Kidney (tissue), 13 donors: ENCODE measurements at regions not wholly inside any gene's neighbourhood (a gene's known extent, or its start where the extent isn't known, plus 50 kb on each side); places are given as distances from the start of the nearest gene placed in this dataset.

Experiments used
- DNase-seq, 5 donors: peaks; one replicate each; pipeline ENCODE4 v3.0.0-alpha.2; 2013 to 2020
- FAIRE-seq: peaks from 2 replicates; lab custom pipeline; 2012; peaks lifted over from hg19 to GRCh38; lab: Jason Lieb, UNC
- H3K27ac ChIP-seq, 2 donors: one replicate each; pipeline ENCODE4 v1.7.0; 2013; ENCODE audit warnings: low read depth in 2 of 2, low read length in 2 of 2, inconsistent platforms in 1 of 2
- H3K27me3 ChIP-seq: one replicate; pipeline ENCODE4 v1.7.1; 2013; ENCODE audit warnings: low read length, inconsistent platforms; ENCODE audit not compliant: control insufficient read depth, insufficient read depth
- H3K36me3 ChIP-seq, 3 donors: one replicate each; pipeline versions ENCODE4 v1.7.0 to v1.7.1; 2013; ENCODE audit warnings: low read length in 3 of 3, control low read depth in 1 of 3, inconsistent platforms in 1 of 3; ENCODE audit not compliant: insufficient read depth in 3 of 3, control insufficient read depth in 2 of 3
- H3K4me1 ChIP-seq, 3 donors: one replicate each; pipeline versions ENCODE4 v1.7.0 to v1.7.1; 2013; ENCODE audit warnings: low read length in 3 of 3, inconsistent platforms in 1 of 3, low read depth in 1 of 3; ENCODE audit not compliant: control insufficient read depth in 2 of 3, insufficient read depth in 2 of 3
- H3K4me3 ChIP-seq, 3 donors: one replicate each; pipeline versions ENCODE4 v1.7.0 to v1.8.1; 2013; ENCODE audit warnings: low read length in 3 of 3, control low read depth in 1 of 3, inconsistent platforms in 1 of 3
- H3K9ac ChIP-seq, 3 donors: one replicate each; pipeline versions ENCODE4 v1.7.0 to v1.7.1; 2013; ENCODE audit warnings: low read length in 3 of 3, control low read depth in 1 of 3, inconsistent platforms in 1 of 3
- H3K9me3 ChIP-seq, 3 donors: one replicate each; pipeline versions ENCODE4 v1.7.0 to v1.7.1; 2013; ENCODE audit warnings: low read length in 3 of 3, control low read depth in 1 of 3, inconsistent platforms in 1 of 3; ENCODE audit not compliant: control insufficient read depth in 2 of 3, insufficient read depth in 1 of 3
- CTCF ChIP-seq: IDR thresholded peaks from 3 replicates; pipeline ENCODE4 v1.5.1; 2012; ENCODE audit warnings: mild to moderate bottlenecking, moderate library complexity, borderline replicate concordance; ENCODE audit not compliant: insufficient read depth; ENCODE audit errors: extremely low read depth
- intact Hi-C: fragments of 100-400 bp; cut with DNase I; formaldehyde crosslinking; loops from one replicate; pipeline ENCODE4 v1.11.1; 2022
- donor health status: control.
- donor health status: control.
- donor health status: control.
- donor health status: control.
- donor health status: control.
- donor health status: DM: yes; HTN: yes; CAD: no.
- donor health status: Normal renal cell carcinoma (clear cell type).

DNA sequence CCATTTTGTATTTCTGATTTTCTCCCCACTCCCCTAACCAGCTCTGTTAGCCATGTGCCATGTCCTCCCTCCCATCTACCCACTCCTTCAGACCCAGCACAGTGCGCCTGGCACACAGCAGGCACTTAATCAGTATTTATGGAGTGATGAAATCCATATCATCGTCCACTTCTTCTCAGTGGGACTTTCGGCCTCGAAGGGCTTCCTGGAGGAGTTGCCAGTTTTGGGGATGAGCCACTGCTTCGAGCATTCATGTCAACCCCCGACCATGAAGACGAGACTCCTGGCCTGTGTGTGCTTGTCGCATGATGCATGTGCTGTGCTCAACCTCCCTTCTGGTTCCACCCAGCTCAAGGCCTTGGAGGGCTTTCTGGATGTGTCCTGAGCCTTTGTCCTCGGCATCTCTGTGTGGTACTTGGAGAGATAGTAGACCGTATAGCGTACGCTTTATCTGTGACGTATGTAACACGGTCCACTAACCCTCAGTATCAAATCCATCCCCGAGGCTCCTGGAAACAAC is 119.5 kb upstream of the RTL1 start:
- Histone ChIP-seq H3K27me3 (no peaks in the 10 kb centered on the region), H3K4me3 (no peak overlapping the region), H3K4me1 (no peaks in the 10 kb centered on the region), H3K36me3 (no peaks in the 10 kb centered on the region), H3K27ac (no peak overlapping the region), H3K9ac (no peak overlapping the region), H3K9me3 (no peaks in the 10 kb centered on the region)
- DNase-seq: peak in 2 of 5 donors; percentile 15 to 17
- no peak for TF ChIP-seq CTCF
- FAIRE-seq: no peak
- intact Hi-C loops: no loop called here

GRCh38 chr14:101024686-101025085 is 121.2 kb upstream of the RTL1 start:
- no peak for TF ChIP-seq CTCF

DNA sequence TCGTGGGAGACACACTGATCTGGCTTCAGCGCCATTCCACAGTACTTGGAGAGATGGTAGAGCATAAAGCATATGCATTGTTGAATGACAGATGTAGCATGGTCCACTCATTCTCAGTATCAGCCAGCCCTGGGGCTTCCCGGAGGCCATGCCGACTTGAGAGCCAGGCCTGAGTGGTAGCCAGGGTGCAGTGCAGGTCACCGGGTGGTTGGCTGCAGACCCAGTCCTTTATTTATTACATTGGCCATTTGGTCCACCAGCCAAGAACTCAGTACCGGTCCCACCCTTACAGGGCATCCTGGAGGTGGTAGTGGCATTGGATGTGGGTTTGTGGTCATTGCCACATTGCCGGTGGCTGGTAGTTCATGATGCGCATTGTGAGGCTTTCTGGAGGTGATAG is 121.6 kb upstream of the RTL1 start:
- no peak overlapping the region for H3K4me3 ChIP-seq
- TF ChIP-seq CTCF: no peak
- no peak overlapping the region for H3K9ac ChIP-seq
- no peaks in the 10 kb centered on the region for H3K4me1 ChIP-seq
- no peak overlapping the region for H3K27ac ChIP-seq
- FAIRE-seq (no peak), DNase-seq (peak in 1 of 5 donors; percentile 20)
- no peaks in the 10 kb centered on the region for H3K36me3 ChIP-seq
- no peaks in the 10 kb centered on the region for H3K27me3 ChIP-seq
- no peaks in the 10 kb centered on the region for H3K9me3 ChIP-seq
- intact Hi-C loops: no loop called here

More at GRCh38 chr14:101024686-101025085, 121.2 kb upstream of the RTL1 start:
- intact Hi-C loops: no loop called here
- DNase-seq (peak in 1 of 5 donors; percentile 31), FAIRE-seq (no peak)
- Histone ChIP-seq H3K4me1 (no peaks in the 10 kb centered on the region), H3K9me3 (no peaks in the 10 kb centered on the region), H3K4me3 (no peak overlapping the region), H3K27me3 (no peaks in the 10 kb centered on the region), H3K36me3 (no peaks in the 10 kb centered on the region), H3K27ac (no peak overlapping the region), H3K9ac (no peak overlapping the region)

- intact Hi-C loops: no loop called here
Measured at GRCh38 chr14:101025696-101026095, 122.2 kb upstream of the RTL1 start.

More at GRCh38 chr14:101025696-101026095, 122.2 kb upstream of the RTL1 start:
- Histone ChIP-seq H3K4me1 (no peaks in the 10 kb centered on the region), H3K9ac (no peak overlapping the region), H3K27ac (no peak overlapping the region), H3K27me3 (no peaks in the 10 kb centered on the region), H3K36me3 (no peaks in the 10 kb centered on the region), H3K4me3 (no peak overlapping the region), H3K9me3 (no peaks in the 10 kb centered on the region)
- DNase-seq: peak; percentile 35 to 81 (median 76)
- no peak for TF ChIP-seq CTCF
- no peak for FAIRE-seq
